AG04450 (cell line): ENCODE measurements at regions not wholly inside any gene's neighbourhood (a gene's known extent, or its start where the extent isn't known, plus 50 kb on each side); places are given as distances from the start of the nearest gene placed in this dataset.

Experiments used
- CTCF ChIA-PET: fragments of 300-600, 350-600 bp; formaldehyde crosslinking; extraction: SDS; loops from one replicate; lab custom pipeline; 2022; ENCODE audit warnings: antibody characterized with exemption, inconsistent platforms; lab: Charles Lee
- POLR2A ChIA-PET: fragments of 350-600 bp; formaldehyde crosslinking; extraction: SDS; loops from one replicate; lab custom pipeline; 2021; ENCODE audit warnings: antibody characterized with exemption, inconsistent platforms; lab: Yijun Ruan, JAX
- DNase-seq: peaks from one replicate; pipeline ENCODE4 v3.0.0-alpha.2; 2011; ENCODE audit warnings: low read depth, low spot score
- H3K27ac ChIP-seq: one replicate; pipeline ENCODE4 v1.5.1; 2012; ENCODE audit warnings: low read depth, low read length, control low read depth
- H3K27me3 ChIP-seq: one replicate; pipeline ENCODE4 v1.6.0; 2012; ENCODE audit warnings: low read length; ENCODE audit not compliant: control insufficient read depth, insufficient read depth
- H3K4me3 ChIP-seq: 2 replicates; pipeline ENCODE4 v1.5.1; 2011; ENCODE audit warnings: mild to moderate bottlenecking, low read depth, low read length, control low read depth
- H3K9me3 ChIP-seq: 2 replicates; pipeline ENCODE4 v1.5.1; 2012; ENCODE audit warnings: low read length; ENCODE audit not compliant: control insufficient read depth, insufficient read depth
- CTCF ChIP-seq: IDR thresholded peaks from 2 replicates; pipeline ENCODE4 v1.5.1; 2011; ENCODE audit warnings: low read depth, low read length, control low read depth, inconsistent platforms

DNA sequence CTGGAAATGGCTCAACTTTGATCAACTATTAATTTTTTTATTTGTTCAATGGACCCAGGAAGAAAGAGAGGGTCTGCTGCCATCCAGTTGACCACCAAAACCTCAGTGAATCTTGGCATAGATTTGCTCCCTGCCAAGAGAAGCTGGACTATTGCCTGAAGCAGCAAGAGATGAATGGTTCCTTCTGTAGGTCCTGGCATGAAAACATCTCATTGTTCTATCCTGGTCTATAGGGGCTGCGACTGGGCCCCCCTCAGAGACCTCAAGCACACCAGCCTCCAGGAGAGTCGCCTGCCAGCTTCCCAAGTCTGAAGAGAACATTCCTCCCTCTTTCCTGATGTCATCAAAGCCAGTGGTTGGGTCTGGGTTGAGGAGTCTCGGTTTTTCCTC is 204.9 kb downstream of the TMX1 start:
- H3K4me3 ChIP-seq = no peak overlapping the region
- POLR2A ChIA-PET = interaction anchor here (0.6 kb wide), 1 partner anchor 49 kb away, joined by 5 read pairs; no protein-coding TSS in a partner anchor
- no peaks in the 10 kb centered on the region for H3K9me3 ChIP-seq
- DNase-seq = no peak
- no peak for TF ChIP-seq CTCF
- CTCF ChIA-PET = no interaction called here
- H3K27ac ChIP-seq = no peak overlapping the region
- H3K27me3 ChIP-seq = no peaks in the 10 kb centered on the region

GRCh38 chr14:51446771-51447170 is 204.9 kb upstream of the FRMD6 start:
- no peak overlapping the region for H3K27ac ChIP-seq
- no peaks in the 10 kb centered on the region for H3K27me3 ChIP-seq
- ChIA-PET POLR2A (no interaction called here), CTCF (interaction anchor here (0.5 kb wide), 1 partner anchor 419 kb away, joined by 4 read pairs; no protein-coding TSS in a partner anchor)
- TF ChIP-seq CTCF = no peak
- DNase-seq = no peak
- no peak overlapping the region for H3K4me3 ChIP-seq
- no peaks in the 10 kb centered on the region for H3K9me3 ChIP-seq

DNA sequence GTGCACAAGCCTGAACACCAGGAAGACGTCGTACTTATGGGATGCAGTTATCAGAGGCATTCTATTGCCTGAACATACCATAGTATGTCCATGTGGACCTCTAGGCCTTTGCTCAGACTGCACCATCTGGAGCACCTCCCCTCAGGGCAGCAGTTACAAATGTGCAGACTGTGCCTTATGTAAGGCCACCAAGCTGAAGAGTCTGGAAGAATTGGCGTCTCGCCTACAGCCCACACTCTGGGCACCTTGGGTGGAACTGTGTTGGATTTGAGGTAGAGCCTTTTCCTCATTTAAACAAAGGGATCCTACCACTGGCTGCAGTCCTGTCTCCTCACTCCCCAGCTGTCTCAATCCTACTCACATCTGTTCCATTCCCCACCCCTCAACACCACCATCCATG is 204.3 kb upstream of the FRMD6 start:
- Histone ChIP-seq H3K4me3 (no peak overlapping the region), H3K27me3 (no peaks in the 10 kb centered on the region), H3K9me3 (no peaks in the 10 kb centered on the region), H3K27ac (no peak overlapping the region)
- no peak for DNase-seq
- ChIA-PET CTCF (interaction anchor here (0.5 kb wide), 1 partner anchor 419 kb away, joined by 4 read pairs; no protein-coding TSS in a partner anchor), POLR2A (no interaction called here)
- TF ChIP-seq CTCF = no peak

GRCh38 chr14:51448831-51449670 is 202.7 kb upstream of the FRMD6 start:
- no peak for TF ChIP-seq CTCF
- Histone ChIP-seq H3K4me3 (no peak overlapping the region), H3K27me3 (no peaks in the 10 kb centered on the region), H3K27ac (peak overlapping the region; percentile 62), H3K9me3 (no peaks in the 10 kb centered on the region)
- CTCF ChIA-PET = interaction anchor here (1.3 to 1.5 kb wide), 3 partner anchors 97 to 327 kb away, joined by 3 to 4 read pairs (median 4); no protein-coding TSS in a partner anchor
- POLR2A ChIA-PET = no interaction called here
- DNase-seq = peak; percentile 53

DNA sequence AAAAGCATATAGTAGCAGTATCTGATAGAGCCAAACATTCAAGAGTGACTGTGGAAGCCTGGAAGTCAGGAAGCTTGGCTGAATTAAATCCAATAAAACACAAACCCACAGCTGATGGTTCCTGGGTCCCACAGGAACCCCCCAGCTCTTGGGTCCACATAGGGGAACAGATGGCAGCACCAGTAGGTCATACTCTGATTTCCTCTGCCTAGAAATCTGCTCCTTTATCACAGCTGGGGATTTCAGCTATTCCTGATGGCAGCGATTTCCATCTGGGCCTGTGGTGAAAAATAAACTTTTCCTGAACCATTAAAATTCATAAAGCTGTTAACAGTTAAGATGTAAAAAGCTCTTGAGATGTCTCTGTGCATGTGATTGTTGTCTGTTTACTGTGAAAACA is 202.0 kb upstream of the FRMD6 start:
- H3K27me3 ChIP-seq = no peaks in the 10 kb centered on the region
- POLR2A ChIA-PET = no interaction called here
- no peak for DNase-seq
- H3K9me3 ChIP-seq = no peaks in the 10 kb centered on the region
- CTCF ChIA-PET = interaction anchor here (1.3 kb wide), 1 partner anchor 96 kb away, joined by 4 read pairs; no protein-coding TSS in a partner anchor
- H3K27ac ChIP-seq = no peak overlapping the region
- no peak overlapping the region for H3K4me3 ChIP-seq
- TF ChIP-seq CTCF = no peak
